Right ventricle myocardium inferior (tissue), 1 donor: ENCODE measurements at regions not wholly inside any gene's neighbourhood (a gene's known extent, or its start where the extent isn't known, plus 50 kb on each side); places are given as distances from the start of the nearest gene placed in this dataset.
A peak's percentile ranks its signal among the peaks of the same experiment; 100 is the strongest.

Source experiments
- ATAC-seq: fragments of 200-7000 bp; cut with Tn5 transposase; one replicate; pipeline ENCODE4 v1.9.1; 2020; ENCODE audit warnings: mild to moderate bottlenecking, moderate library complexity
- DNase-seq: peaks from one replicate; pipeline ENCODE4 v3.0.0; 2021; ENCODE audit errors: missing footprints
- intact Hi-C: fragments of 100-400 bp; cut with DNase I; formaldehyde crosslinking; loops from one replicate; pipeline ENCODE4 v1.11.0; 2022
- donor health status: DM: no; HTN: yes; CAD: no; lungs with severe emphysema.

DNA sequence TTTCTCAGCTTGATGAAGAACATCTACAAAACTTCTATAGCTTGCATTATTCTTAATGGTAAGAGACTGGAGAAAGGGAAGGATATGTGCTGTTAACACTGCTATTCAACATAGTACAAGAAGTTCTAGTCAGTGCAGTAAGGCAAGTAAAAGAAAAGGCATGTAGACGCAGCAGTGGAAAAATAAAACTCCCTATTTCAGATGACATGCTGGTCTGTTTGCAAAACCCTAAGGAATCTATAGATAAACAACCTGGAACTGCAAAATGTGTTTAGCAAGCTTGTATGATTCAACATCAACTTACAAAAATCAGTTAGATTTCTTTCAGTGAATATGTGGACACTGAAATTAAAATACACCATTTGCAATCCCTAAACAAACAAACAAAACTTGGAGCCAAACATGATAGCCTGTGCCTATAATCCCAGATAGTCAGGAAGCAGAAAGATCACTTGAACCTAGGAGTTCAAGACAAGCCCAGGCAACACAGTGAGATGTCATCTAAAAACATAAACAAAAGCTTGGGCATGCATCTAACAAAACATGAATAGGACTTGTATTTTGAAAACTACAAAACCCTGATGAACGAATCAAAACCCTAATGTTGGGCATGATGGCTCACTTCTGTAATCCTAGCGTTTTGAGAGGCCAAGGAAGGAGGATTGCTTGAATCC, 293.6 kb upstream of the RGS6 start:
- ATAC-seq (no peak), DNase-seq (no peak)
- intact Hi-C loops = no loop called here

DNA sequence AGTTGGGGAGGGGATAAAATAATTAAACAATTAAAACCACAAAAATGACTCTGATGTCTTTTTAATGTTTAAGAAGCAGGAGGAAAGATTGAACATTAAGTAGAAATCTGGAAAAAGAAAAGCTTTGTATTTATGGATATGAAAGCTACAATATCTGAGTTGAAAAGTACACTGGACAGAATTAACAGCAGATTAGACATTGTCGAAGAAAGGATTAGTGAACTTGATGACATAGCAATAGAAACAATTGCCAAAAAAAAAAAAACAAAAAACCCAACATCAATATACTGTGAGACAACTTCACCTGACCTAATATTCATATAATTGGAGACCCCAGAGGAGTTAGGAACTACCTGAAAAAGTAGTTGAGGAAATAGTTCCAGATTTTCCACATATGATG, 289.5 kb upstream of the RGS6 start:
- ATAC-seq (no peak), DNase-seq (no peak)
- intact Hi-C loops = no loop called here

DNA sequence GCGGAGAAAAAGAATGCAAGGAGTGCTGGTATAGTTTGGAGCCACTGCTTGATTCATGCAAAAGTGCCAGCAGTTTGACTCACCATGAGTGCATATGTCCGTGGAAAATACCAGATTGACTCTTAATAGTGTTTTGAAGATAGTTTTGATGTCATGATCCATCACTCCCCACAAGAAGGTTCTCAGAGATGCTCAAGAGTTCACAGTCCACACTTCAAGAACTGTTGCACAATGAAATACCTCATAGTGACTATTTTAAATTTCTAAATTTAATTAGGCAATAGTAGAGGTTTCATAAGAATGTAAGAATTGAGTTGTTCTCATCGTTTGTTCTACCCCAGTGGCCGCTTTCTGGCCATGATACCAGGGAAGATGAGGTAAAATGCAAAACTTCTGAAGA, 286.6 kb upstream of the RGS6 start:
- ATAC-seq (no peak), DNase-seq (no peak)
- intact Hi-C loops = no loop called here

DNA sequence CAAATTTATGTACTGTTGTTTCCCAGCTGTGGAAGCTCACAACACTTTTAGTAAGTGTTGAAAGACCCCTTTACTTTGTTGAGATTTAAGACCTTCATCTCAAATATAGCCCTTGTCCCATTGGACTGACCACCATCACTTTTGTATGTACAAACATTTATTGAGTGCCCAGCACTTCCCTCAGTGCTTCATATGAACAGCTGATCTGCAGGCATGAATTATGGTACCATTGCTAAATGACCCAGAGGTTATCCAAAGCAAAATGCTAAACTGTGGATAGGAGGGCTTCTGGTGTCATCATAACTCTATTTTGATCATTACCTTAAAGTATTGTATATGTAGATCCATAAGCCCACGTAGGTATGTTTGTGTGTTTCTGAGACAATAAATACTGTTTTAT, 285.7 kb upstream of the RGS6 start:
- intact Hi-C loops = no loop called here

DNA sequence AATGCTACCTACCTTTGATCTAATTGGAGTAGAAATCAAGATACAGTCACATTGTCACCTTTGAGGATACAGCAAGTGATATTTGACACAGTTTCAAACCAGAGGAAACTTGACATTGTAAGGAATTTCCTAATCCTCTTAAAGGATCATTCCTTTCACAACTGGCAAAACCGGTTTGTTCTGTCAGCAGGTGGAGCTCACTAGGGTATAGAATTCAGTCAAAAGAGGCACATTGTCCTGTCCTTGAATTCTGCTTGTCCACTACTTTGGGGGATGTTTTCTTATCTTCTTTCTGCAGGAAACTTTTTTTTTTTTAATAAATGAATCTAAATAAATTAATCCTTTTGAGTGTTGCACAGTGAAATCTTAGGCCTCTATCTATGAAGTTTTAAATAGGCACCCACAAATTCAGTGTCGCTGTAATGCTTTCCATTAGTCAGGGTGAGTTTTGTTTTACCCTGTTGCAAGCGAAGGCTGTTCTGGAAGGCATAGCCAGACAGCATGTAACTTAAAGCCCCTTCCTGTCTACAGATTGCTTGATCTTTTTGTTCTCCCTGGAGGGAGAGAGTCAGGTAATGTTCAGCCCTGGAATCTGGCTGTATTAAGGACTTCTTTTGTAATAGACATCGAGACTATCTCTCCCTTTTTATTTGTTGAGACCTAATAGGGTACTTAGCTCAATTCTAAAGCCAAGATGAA, 285.0 kb upstream of the RGS6 start:
- DNase-seq (no peak), ATAC-seq (no peak)
- intact Hi-C loops = no loop called here

More for the DNA sequence above, 285.7 kb upstream of the RGS6 start:
- ATAC-seq (no peak), DNase-seq (no peak)

DNA sequence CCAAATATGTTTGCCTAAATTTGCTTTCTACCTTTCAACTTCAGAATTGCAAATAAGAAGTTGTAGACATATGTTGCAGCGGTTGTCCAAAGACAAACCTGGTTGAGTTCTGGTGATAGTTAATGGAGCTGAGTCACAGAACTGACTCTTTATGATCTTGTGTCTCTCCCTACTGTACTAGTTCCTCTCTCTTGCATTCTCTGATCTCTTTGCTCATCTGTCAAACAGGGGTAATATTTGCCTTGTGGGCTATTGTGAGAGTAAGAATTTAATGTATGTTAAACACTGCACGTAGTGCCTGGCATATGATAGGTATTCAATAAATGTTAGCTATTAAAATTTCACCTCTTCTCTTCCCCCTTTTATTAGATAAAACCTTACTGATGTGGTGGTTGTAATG, 283.5 kb upstream of the RGS6 start:
- intact Hi-C loops = no loop called here
- no peak for ATAC-seq
- no peak for DNase-seq

DNA sequence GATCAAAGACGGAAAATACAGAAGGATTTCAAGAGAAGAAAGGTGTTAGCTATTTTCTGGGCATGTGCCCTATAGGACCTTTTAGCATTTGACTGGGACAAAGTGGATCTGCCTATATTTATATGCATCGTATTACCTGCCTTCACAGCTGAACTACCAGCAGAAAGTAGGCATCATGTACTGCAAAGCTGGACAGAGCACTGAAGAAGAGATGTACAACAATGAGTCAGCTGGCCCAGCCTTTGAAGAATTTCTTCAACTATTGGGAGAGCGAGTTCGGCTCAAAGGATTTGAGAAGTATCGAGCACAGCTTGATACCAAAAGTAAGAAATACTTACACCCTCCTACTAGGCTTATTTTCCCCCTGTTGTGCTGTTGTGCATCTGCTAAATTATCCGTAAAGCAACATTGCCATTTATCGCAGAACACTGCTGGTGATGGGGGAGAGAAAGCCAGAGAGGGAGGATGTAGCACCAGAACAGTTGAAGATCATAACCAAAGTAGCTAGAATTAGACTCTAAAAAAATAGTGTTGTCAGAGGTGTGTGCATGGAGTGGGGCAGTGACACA, 282.0 kb upstream of the RGS6 start:
- DNase-seq (no peak), ATAC-seq (no peak)
- intact Hi-C loops = loop anchor here (10.0 kb wide), 1 partner anchor 115 kb away; no protein-coding TSS in a partner anchor

DNA sequence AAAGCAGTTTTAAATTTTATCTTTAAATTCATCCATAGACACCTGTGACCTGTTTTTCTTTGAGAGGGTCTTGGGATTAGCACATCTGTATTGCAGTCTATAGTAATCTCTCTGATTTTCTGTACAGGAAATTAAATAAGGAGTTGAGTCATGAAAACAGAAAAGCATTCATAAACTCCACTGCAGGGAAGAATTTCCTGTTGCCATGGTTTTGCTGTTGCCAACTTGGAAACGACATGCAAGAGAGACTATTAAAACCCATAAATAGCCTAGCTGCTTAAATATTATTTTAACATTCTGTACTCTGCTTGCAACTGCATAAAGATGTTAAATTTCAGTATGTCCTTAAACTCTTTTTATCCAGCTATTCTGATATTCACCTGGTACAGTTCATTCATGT, 281.0 kb upstream of the RGS6 start:
- DNase-seq = no peak
- intact Hi-C loops = loop anchor here (10.0 kb wide), 1 partner anchor 116 kb away; no protein-coding TSS in a partner anchor
- no peak for ATAC-seq

DNA sequence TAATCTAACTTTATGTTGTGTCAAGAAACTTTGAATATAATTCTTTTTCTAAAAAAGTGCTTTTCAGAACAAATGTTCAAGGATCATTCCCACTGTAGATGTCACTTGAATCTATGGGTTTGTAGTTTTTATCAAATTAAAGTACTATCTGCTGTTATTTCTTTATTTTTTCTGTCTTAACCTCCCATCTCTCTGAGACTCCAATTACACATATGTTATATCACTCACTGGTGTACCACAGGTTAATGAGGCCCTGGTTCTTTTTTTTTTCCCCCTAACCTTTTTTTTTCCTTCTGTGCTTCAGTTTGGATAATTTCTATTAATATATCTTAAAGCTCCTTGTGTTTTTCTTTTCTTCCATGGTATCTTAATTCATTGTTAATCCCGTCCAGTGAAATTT, 279.9 kb upstream of the RGS6 start:
- no peak for DNase-seq
- intact Hi-C loops = loop anchor here (10.0 kb wide), 1 partner anchor 118 kb away; no protein-coding TSS in a partner anchor
- ATAC-seq = no peak

DNA sequence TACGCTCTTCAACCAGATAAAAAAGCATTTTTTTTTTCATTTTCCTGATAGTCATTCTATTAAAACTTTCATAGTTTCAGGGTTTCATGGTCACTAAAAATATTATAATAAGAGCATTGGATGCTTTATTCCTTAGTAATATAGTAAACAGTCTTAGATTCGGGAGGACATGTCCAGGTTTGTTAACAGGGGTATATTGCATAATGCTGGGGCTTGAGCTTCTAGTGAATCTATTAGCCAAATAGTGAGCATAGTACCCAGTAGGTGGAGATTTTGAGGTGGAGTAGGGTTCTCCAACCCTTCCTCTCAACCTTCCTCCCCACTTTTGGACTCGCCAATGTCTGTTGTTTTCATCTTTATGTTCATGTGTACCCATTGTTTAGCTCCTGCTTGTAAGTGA, 277.4 kb upstream of the RGS6 start:
- intact Hi-C loops = loop anchor here (10.0 kb wide), 1 partner anchor 120 kb away; no protein-coding TSS in a partner anchor
- no peak for DNase-seq
- ATAC-seq = no peak

DNA sequence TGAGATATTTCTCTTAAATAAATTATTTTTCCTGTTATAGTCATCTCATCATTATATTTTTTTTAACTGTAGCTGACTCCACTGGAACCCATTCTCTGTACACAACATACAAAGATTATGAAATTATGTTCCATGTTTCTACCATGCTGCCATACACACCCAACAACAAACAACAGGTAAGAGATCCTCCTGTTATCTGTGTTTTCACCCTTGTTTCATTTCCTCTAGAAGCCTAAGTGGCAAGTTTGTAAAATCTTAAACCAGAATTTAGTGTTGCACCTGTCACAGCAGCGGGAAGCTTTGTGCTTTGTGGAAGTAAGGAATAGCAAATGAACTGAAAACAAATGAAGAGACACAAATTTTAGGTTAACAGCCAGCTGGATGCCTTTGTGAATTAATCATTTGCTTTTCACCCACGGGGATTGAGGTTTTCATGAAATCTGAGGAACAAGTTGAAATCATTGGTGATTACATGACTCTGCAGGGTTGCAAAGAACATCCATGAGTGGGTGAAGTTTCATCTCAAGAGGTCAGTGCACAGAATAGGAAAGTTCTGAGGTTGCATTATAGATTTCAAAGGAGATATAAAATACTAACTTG, 273.9 kb upstream of the RGS6 start:
- intact Hi-C loops = loop anchor here (10.0 kb wide), 1 partner anchor 124 kb away; no protein-coding TSS in a partner anchor
- no peak for ATAC-seq
- no peak for DNase-seq

DNA sequence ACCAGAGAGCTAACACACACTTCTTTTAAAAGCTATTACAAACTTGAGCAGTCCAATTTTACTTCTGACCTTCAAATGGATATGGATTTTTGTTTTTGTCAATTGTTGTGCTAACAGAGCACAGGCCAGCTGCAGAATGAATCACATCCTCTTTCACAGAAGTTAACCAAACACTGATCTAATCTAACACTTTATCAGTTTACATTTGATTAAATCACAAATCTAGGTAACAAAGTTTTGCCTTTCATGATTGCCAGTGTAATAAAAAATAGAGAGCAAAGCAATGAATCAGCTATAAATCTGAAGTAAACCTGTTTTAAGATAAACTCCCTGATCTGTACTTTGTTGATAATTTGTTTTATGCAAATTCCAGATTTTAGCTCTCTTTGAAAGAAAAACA, 273.1 kb upstream of the RGS6 start:
- intact Hi-C loops = loop anchor here (10.0 kb wide), 1 partner anchor 124 kb away; no protein-coding TSS in a partner anchor
- DNase-seq (no peak), ATAC-seq (no peak)

DNA sequence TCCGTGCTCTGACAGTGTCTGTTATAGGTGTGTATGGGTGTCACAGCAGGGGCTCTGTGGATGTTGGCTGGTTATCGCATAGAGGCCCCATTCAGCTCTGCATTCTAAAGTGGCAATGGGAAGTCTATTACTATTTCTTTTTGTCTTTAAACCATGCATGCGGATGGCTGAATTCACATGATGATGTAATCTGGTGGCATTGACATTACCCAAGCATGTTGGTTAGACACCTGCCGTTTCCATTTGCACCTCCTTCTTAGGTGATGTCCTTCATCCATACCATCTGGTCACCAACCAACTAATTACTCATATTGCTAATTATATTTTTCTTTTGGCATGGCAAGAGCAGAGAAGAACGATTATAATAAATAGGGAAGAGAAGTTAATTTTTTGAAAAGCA, 270.8 kb upstream of the RGS6 start:
- intact Hi-C loops = no loop called here
- DNase-seq = no peak
- ATAC-seq = no peak

DNA sequence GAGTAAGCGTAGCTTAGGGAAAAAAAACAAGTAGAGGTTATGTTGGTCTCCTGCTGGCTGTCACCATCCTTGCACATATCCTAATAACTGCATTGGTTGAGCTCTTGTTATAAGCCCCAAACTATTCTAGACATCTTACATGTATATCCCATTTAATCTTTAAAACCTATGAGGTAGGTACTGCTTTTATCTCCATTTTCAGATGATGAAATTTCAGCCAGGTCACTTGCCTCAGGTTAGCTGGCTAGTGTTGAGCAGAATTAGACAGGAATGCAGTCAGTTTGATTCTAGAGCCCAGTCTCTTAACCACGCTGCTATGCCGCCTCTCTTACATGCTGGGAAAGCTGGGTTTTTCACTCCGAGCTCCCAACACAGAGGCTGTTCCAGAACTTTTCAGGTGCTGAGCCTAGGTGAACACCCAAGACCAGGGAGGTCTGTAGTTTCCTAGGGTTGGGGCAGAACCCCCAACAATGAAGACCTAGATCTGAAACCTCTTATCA, 269.9 kb upstream of the RGS6 start:
- intact Hi-C loops = no loop called here
- DNase-seq (no peak), ATAC-seq (no peak)

DNA sequence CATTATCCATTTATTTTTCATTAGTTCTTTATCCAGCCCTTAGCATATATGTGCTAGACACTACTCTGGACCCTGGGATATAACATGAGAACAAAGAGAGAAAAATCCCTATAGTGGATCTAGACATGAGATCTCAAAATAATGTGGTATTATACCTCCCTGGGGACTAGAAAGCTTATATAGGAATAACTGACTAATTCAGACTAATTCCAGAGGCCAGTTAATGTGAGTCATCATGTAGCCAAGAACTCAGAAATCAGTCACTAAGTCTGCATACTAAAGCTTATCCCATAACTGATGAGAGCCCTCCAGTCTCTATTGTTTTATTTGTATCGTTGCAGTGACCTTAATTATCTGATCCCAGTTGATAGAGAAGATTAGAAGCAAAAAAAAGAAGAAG, 267.1 kb upstream of the RGS6 start:
- intact Hi-C loops = no loop called here
- DNase-seq = no peak
- no peak for ATAC-seq

DNA sequence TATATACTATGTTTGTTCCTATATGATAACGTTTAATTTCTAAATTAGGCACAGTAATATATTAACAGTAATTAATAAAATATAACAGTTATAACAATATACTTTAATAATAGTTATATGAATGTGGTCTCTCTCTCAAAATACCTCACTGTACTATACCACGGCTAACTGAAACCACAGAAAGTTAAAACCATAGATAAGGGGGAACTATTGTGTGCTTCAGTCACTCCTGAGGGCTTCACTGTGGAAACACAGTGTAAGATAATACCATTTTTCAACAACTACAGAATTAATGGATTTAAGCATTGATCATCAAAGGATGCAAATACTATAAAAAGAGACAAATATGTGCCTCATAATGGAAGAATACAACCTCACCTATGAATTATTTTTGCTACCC, 266.4 kb upstream of the RGS6 start:
- intact Hi-C loops = no loop called here
- DNase-seq (no peak), ATAC-seq (no peak)

DNA sequence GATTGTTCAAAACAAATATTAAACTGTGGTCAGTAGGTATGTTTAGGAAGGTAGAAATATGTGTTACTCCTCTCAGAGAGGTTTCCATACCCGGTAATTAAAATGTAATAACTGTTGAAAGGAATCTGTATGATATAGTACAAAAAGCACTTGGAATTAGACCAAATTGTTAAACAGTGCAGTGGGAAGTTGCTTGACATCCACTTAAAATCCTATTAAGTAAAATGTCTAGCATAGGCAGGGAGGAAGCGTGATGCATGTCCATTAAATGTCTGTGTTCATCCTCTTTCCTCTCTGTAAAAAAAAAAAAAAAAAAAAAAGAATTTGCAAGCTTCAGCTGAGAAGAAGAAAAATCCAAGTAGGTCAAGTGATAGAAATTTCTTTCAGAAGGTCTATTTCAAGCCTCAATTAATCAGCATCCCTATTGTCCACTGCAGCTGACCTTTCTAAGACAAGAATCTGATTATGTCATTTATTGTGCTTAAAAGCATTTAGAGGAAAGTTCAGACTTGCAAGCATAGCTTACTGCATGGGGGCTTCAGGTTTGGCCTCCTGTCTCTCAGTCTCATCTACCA, 265.6 kb upstream of the RGS6 start:
- DNase-seq = no peak
- no peak for ATAC-seq
- intact Hi-C loops = no loop called here

DNA sequence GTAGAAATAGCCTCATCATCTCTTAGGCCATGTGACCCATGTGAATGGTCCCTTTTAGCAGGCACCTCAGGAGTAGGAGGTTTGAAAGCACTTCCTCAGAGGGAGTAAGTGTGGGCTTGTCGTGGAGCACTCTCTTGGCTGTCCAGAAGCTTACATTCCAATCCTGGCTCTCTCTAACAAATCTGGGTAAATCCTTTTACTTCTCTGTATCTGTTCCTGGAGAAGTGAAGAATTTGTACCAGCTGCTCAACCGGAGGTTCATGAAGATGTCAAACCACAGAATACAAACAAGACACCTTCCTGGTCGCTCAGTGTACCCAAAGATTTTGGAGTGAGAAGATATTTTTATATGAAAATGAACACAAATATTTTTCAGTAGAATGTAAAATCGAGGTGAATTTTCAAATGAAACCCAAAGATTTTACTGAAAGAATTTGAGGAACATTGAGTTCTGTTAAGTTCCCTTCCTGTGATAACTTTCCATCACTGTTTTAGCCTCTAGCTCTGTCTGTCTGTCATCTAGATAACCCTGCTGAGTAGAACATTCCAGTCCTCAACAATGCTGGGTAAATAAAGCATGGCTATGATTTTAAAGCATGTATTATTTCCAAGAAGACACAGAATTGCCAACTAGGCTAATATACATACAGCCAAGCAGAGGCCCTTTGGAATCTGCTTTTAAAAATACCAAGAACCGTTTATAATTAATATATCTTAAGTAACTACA, 263.9 kb upstream of the RGS6 start:
- ATAC-seq (no peak), DNase-seq (no peak)
- intact Hi-C loops = no loop called here

DNA sequence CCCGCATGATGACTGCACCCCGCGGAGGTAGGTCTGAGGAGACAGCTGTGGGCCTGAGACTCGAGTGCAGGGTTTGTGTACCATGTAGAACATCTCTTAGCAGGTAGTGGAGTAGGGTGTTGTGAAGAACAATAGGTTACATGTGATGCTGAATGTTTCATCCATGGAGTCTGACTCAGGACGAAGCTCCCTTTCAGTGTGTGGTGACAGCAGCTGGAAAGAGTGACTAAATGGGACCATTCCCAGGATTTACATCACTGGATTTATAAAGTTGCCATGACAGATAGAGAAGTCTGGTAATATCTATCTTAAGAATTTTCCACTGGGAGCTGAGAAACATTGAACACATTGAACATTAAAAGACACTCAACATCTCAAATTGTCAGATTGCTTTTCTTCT, 259.6 kb upstream of the RGS6 start:
- ATAC-seq (no peak), DNase-seq (peak; percentile 43)
- intact Hi-C loops = no loop called here
